GM13976 (cell line): ENCODE measurements at regions not wholly inside any gene's neighbourhood (a gene's known extent, or its start where the extent isn't known, plus 50 kb on each side); places are given as distances from the start of the nearest gene placed in this dataset.

ENCODE experiments used
- DNase-seq: peaks from one replicate; pipeline ENCODE4 v3.0.0; 2012; ENCODE audit warnings: low spot score
- CTCF ChIP-seq: IDR thresholded peaks from 2 replicates; pipeline ENCODE4 v1.5.1; 2012; ENCODE audit warnings: borderline replicate concordance, mild to moderate bottlenecking; ENCODE audit not compliant: insufficient read depth; ENCODE audit errors: extremely low read depth, missing control alignments, control extremely low read depth
- in situ Hi-C: fragments of 300-500 bp; cut with MboI; formaldehyde crosslinking; loops from one replicate; pipeline ENCODE4 v1.12.0; 2022; ENCODE audit warnings: low sequenced_read_pairs, mixed read lengths, inconsistent platforms; ENCODE audit not compliant: unreplicated experiment

DNA sequence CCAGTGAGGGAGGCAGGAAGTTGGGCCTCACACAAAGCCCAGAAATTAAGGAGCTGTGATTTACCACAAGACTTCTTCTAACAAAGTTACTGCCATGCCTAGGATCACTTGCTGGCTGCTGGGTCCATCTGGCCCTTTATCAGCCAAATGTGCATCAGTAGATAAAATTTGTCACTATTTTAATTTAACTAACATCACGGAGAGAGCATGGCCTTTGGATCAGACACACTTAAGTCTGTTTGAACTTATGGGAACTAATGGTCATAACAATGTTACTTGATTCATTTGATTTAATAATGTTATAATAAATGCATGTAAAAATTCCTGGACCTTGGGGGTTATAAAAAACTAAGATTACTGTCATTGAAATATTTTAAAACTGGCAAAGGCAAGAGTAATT is 67.2 kb upstream of the CCDC190 start:
- TF ChIP-seq CTCF, result no peak
- in situ Hi-C loops, result no loop called here
- DNase-seq, result no peak

DNA sequence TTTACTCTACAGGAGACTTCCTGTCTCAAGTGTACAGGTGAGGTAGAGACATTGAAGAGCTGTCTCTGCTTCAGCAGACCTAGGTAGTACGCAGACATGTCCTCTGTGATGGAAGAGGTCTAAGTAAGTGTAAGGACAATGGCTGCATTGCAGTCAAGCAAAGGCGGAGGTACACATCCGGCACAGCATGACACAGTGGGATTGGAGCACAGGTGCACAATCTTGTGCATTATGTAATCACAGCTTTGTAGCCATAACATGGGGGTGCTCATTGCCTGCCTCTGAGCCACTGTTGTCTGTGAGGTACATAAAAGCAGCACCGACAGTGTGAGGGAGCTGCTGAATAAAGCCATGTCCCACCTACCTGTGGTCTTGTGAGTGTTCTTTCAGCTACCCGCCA is 66.4 kb upstream of the CCDC190 start:
- no peak for TF ChIP-seq CTCF
- in situ Hi-C loops, result no loop called here
- DNase-seq, result no peak

GRCh38 chr1:162926906-162927305 is 65.9 kb upstream of the CCDC190 start:
- in situ Hi-C loops, result no loop called here
- DNase-seq, result no peak
- TF ChIP-seq CTCF, result no peak

GRCh38 chr1:162924179-162924578 is 63.2 kb upstream of the CCDC190 start:
- no peak for DNase-seq
- in situ Hi-C loops, result no loop called here
- TF ChIP-seq CTCF, result no peak

DNA sequence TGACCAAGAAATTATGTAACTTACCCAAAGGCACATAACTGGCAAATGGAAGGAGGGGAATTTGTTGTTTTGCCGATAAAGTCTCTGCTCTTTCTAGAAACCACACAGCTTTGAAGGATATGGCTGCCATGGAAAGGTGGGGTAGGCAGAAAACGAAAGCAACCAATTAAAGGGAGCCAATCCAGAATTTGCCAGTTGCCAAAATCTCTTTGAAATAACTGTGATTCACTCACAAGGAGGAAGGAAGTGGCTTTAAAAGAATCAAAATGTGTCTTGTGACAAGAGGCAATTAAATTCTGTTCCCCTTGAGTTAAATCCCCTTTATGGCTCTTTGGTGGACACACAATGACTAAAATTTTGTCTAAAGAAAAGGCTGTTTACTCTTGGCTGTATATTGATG is 61.2 kb upstream of the CCDC190 start:
- no peak for DNase-seq
- in situ Hi-C loops, result no loop called here

DNA sequence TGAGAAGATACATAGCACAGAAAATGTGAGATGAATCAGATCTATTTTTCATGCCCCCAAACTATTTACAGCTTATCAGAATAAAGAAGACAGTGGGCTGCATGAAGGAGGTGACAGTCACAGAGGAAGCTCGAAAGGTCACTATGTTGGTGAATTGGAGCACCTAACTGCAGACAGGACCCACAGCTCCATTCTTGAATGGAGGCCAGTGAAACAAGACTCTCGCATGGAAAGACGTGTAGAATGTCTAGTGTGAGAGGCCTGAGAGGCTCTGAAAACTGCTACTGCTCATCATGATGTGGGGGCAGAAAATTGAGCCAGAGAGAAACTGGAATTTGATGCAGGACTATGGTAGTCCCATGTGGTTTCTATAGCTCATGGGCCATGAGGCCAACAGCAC is 60.3 kb upstream of the CCDC190 start:
- in situ Hi-C loops, result no loop called here
- no peak for DNase-seq
- no peak for TF ChIP-seq CTCF

More for the DNA sequence above, 61.2 kb upstream of the CCDC190 start:
- TF ChIP-seq CTCF, result no peak

- in situ Hi-C loops, result no loop called here
- DNase-seq, result no peak
- no peak for TF ChIP-seq CTCF
Observed at GRCh38 chr1:162919034-162919433, 58.1 kb upstream of the CCDC190 start.
